CD14-positive monocyte (primary cell): ENCODE measurements at regions not wholly inside any gene's neighbourhood (a gene's known extent, or its start where the extent isn't known, plus 50 kb on each side); places are given as distances from the start of the nearest gene placed in this dataset.

Experiments
- DNase-seq, 3 donors: peaks; one replicate each; pipeline ENCODE4 v3.0.0-alpha.2; 2011 to 2022
- H2AFZ ChIP-seq: 2 replicates; pipeline ENCODE4 v1.6.0; 2012; ENCODE audit warnings: mild to moderate bottlenecking, low read depth, low read length, inconsistent platforms; ENCODE audit not compliant: insufficient read depth, poor library complexity, severe bottlenecking
- H3K27ac ChIP-seq, 2 donors: 1 replicate in 1 of 2; 2 replicates in 1 of 2; pipeline ENCODE4 v1.5.1; 2012 to 2013; ENCODE audit warnings: low read length in 2 of 2, control low read depth in 1 of 2, inconsistent platforms in 1 of 2, low read depth in 1 of 2, mild to moderate bottlenecking in 1 of 2
- H3K27me3 ChIP-seq, 2 donors: one replicate each; pipeline versions ENCODE4 v1.6.0 to v1.6.1; 2011 to 2013; ENCODE audit warnings: low read length in 2 of 2; ENCODE audit not compliant: control insufficient read depth in 2 of 2, insufficient read depth in 2 of 2
- H3K36me3 ChIP-seq, 2 donors: replicated peaks in 1 of 2; 1 replicate in 1 of 2; 2 replicates in 1 of 2; pipeline versions ENCODE4 v1.5.1 to v1.6.1; 2012 to 2013; ENCODE audit warnings: low read length in 2 of 2, control low read depth in 1 of 2, inconsistent platforms in 1 of 2, mild to moderate bottlenecking in 1 of 2; ENCODE audit not compliant: insufficient read depth in 2 of 2, control insufficient read depth in 1 of 2
- H3K4me1 ChIP-seq, 2 donors: 1 replicate in 1 of 2; 2 replicates in 1 of 2; pipeline versions ENCODE4 v1.5.1 to v1.6.1; 2012 to 2013; ENCODE audit warnings: low read length in 2 of 2, control low read depth in 1 of 2, inconsistent platforms in 1 of 2, mild to moderate bottlenecking in 1 of 2, moderate library complexity in 1 of 2; ENCODE audit not compliant: insufficient read depth in 2 of 2, control insufficient read depth in 1 of 2
- H3K4me2 ChIP-seq: replicated peaks from 2 replicates; pipeline ENCODE3; 2012; ENCODE audit warnings: low read length, moderate library complexity, mild to moderate bottlenecking; ENCODE audit not compliant: poor library complexity, severe bottlenecking; ENCODE audit errors: extremely low read depth
- H3K4me3 ChIP-seq, 3 experiments: fragments of 200-600 bp in 1 of 3; sonication (generic) in 1 of 3; replicated peaks in 1 of 3; 1 replicate in 2 of 3; 2 replicates in 1 of 3; pipeline ENCODE4 v1.5.1; 2011 to 2013; ENCODE audit warnings: low read length in 3 of 3, mild to moderate bottlenecking in 3 of 3, control low read depth in 2 of 3, low read depth in 2 of 3, inconsistent platforms in 1 of 3, moderate library complexity in 1 of 3
- H3K79me2 ChIP-seq: 2 replicates; pipeline ENCODE4 v1.6.0; 2012; ENCODE audit warnings: mild to moderate bottlenecking, control low read depth, inconsistent platforms, low read length, moderate library complexity; ENCODE audit not compliant: insufficient read depth
- H3K9ac ChIP-seq: 2 replicates; pipeline ENCODE4 v1.6.0; 2017; ENCODE audit warnings: low read length, mild to moderate bottlenecking; ENCODE audit not compliant: insufficient read depth, poor library complexity, severe bottlenecking
- H3K9me3 ChIP-seq, 2 donors: replicated peaks in 1 of 2; 1 replicate in 1 of 2; 2 replicates in 1 of 2; pipeline versions ENCODE4 v1.5.1 to v1.6.1; 2012 to 2013; ENCODE audit warnings: low read length in 2 of 2, control low read depth in 1 of 2; ENCODE audit not compliant: control insufficient read depth in 1 of 2, insufficient read depth in 1 of 2
- H4K20me1 ChIP-seq: 2 replicates; pipeline ENCODE4 v1.6.0; 2012; ENCODE audit warnings: mild to moderate bottlenecking, low read length, control low read depth, moderate library complexity; ENCODE audit not compliant: insufficient read depth
- H3K27ac Mint-ChIP-seq, 7 donors: one replicate each; pipeline ENCODE4 v1.8.0; 2020; ENCODE audit warnings: mild to moderate bottlenecking in 7 of 7, mixed read lengths in 7 of 7, moderate library complexity in 6 of 7, inconsistent platforms in 2 of 7
- H3K27me3 Mint-ChIP-seq, 3 donors: one replicate each; pipeline ENCODE4 v1.8.0; 2021 to 2022; ENCODE audit warnings: low read depth in 3 of 3, mild to moderate bottlenecking in 3 of 3, mixed read lengths in 3 of 3, moderate library complexity in 3 of 3, inconsistent platforms in 1 of 3
- H3K36me3 Mint-ChIP-seq, 2 donors: one replicate each; pipeline ENCODE4 v1.8.0; 2020; ENCODE audit warnings: mixed read lengths in 2 of 2, inconsistent platforms in 1 of 2, mild to moderate bottlenecking in 1 of 2
- H3K4me1 Mint-ChIP-seq: one replicate; pipeline ENCODE4 v1.8.0; 2020; ENCODE audit warnings: mild to moderate bottlenecking, mixed read lengths
- H3K4me3 Mint-ChIP-seq, 2 donors: one replicate each; pipeline ENCODE4 v1.8.0; 2020; ENCODE audit warnings: mild to moderate bottlenecking in 2 of 2, mixed read lengths in 2 of 2, moderate library complexity in 1 of 2
- H3K9me3 Mint-ChIP-seq, 7 donors: one replicate each; pipeline ENCODE4 v1.8.0; 2020 to 2022; ENCODE audit warnings: mixed read lengths in 7 of 7, mild to moderate bottlenecking in 6 of 7, moderate library complexity in 6 of 7, inconsistent platforms in 2 of 7
- WGBS: methylation state at CpG from one replicate; pipeline ENCODE4 v1.1.5; 2013; ENCODE audit warnings: missing lambda C conversion rate; ENCODE audit not compliant: insufficient coverage; 5-methylcytosine and 5-hydroxymethylcytosine counted together
- intact Hi-C, 2 donors: fragments of 100-400 bp; cut with micrococcal nuclease; formaldehyde crosslinking; loops; one replicate each; pipeline versions ENCODE4 v1.15.0 to v1.15.1; 2023
- TF ChIP-seq, protein P1 (sequence below): fragments of 200-600 bp; IDR thresholded peaks from one replicate; pipeline ENCODE4 v1.8.0; 2022; ENCODE audit warnings: antibody characterized with exemption, mild to moderate bottlenecking

DNA sequence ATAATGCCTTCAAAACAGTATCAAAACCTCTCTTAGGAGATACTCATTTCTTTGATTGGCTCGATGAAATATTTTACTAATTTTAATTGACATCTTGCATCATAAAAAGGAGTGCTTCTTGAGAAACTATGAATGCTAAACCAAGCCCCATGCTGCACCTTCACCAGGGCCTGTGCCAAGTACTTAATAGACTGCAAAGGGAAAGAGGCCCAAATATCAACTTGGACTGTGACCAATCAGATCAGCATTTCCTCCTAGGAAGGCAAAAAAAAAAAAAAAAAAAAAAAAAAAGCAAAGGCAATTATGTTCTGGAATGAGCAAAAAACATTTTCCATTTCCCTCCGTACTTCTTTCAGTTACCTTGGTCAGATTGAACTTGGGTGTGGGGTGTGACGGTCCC, 253.0 kb upstream of the SOX4 start:
- TF ChIP-seq, protein P1, sequence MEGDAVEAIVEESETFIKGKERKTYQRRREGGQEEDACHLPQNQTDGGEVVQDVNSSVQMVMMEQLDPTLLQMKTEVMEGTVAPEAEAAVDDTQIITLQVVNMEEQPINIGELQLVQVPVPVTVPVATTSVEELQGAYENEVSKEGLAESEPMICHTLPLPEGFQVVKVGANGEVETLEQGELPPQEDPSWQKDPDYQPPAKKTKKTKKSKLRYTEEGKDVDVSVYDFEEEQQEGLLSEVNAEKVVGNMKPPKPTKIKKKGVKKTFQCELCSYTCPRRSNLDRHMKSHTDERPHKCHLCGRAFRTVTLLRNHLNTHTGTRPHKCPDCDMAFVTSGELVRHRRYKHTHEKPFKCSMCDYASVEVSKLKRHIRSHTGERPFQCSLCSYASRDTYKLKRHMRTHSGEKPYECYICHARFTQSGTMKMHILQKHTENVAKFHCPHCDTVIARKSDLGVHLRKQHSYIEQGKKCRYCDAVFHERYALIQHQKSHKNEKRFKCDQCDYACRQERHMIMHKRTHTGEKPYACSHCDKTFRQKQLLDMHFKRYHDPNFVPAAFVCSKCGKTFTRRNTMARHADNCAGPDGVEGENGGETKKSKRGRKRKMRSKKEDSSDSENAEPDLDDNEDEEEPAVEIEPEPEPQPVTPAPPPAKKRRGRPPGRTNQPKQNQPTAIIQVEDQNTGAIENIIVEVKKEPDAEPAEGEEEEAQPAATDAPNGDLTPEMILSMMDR, result no peak
- Mint-ChIP-seq H3K27ac (no peak overlapping the region), H3K4me3 (no peak overlapping the region), H3K4me1 (no peaks in the 10 kb centered on the region), H3K36me3 (no peaks in the 10 kb centered on the region), H3K27me3 (peaks cover 0 to 4% (median 2%) of the 10 kb centered on the region in 3 donors), H3K9me3 (peaks cover 4 to 11% (median 7%) of the 10 kb centered on the region in 7 donors)
- Histone ChIP-seq H4K20me1 (no peaks in the 10 kb centered on the region), H3K9ac (no peak overlapping the region), H3K27ac (no peak overlapping the region), H3K27me3 (no peaks in the 10 kb centered on the region), H3K79me2 (no peaks in the 10 kb centered on the region), H2AFZ (no peak overlapping the region), H3K4me2 (no peak overlapping the region), H3K4me1 (no peaks in the 10 kb centered on the region), H3K36me3 (no peaks in the 10 kb centered on the region), H3K4me3 (no peak overlapping the region), H3K9me3 (peaks cover 0 to 11% of the 10 kb centered on the region in 2 donors)
- WGBS, result 89% methylated on average over 1 of the region's 3 CpGs
- DNase-seq, result no peak
- intact Hi-C loops, result no loop called here

DNA sequence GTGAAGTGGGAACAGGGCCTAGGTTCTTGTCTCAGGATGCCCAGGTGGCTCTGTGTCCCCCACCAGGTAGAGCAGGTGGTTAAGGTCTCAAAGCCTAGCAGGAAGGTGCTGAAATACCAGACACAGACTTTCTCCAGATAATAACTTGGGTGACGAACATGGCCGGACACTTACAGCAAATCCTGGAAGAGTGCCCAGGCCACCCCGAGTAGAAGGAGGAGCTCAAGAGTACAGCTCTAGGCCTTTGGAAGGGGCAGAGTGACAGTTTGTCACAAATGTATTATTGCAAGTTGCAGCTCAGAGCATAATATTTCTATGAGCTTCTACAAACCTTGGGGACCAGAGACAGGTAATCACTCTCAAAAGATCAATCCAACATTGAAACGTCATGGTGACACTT, 251.6 kb upstream of the SOX4 start:
- TF ChIP-seq, protein P1, result no peak
- H3K4me1 ChIP-seq, result no peaks in the 10 kb centered on the region
- no peak for DNase-seq
- no peak overlapping the region for H3K4me3 ChIP-seq
- Mint-ChIP-seq H3K27ac (no peak overlapping the region), H3K9me3 (peaks cover 4 to 10% (median 7%) of the 10 kb centered on the region in 7 donors), H3K4me1 (no peaks in the 10 kb centered on the region), H3K36me3 (no peaks in the 10 kb centered on the region), H3K4me3 (no peak overlapping the region), H3K27me3 (peaks cover 0 to 4% (median 2%) of the 10 kb centered on the region in 3 donors)
- no peak overlapping the region for H3K4me2 ChIP-seq
- no peak overlapping the region for H3K27ac ChIP-seq
- no peak overlapping the region for H3K9ac ChIP-seq
- no peaks in the 10 kb centered on the region for H3K36me3 ChIP-seq
- 98% methylated on average over 4 of the region's 4 CpGs for WGBS
- intact Hi-C loops, result no loop called here
- no peak overlapping the region for H2AFZ ChIP-seq
- no peaks in the 10 kb centered on the region for H3K27me3 ChIP-seq
- H3K9me3 ChIP-seq, result peaks cover 0 to 7% of the 10 kb centered on the region in 2 donors
- H4K20me1 ChIP-seq, result no peaks in the 10 kb centered on the region
- no peaks in the 10 kb centered on the region for H3K79me2 ChIP-seq
